Hepatocyte (in vitro differentiated cells): ENCODE measurements at regions not wholly inside any gene's neighbourhood (a gene's known extent, or its start where the extent isn't known, plus 50 kb on each side); places are given as distances from the start of the nearest gene placed in this dataset.

Experiments used
- DNase-seq: peaks from one replicate; pipeline ENCODE4 v3.0.0-alpha.2; 2016; ENCODE audit warnings: low spot score
- H2AFZ ChIP-seq: fragments of 200-600 bp; sonication (generic); 2 replicates; pipeline ENCODE4 v1.6.0; 2016; ENCODE audit warnings: antibody characterized with exemption, mild to moderate bottlenecking
- H3K27ac ChIP-seq: fragments of 200-600 bp; sonication (generic); 2 replicates; pipeline ENCODE4 v1.5.1; 2016; ENCODE audit warnings: mild to moderate bottlenecking
- H3K27me3 ChIP-seq: fragments of 200-600 bp; sonication (generic); 2 replicates; pipeline ENCODE4 v1.6.1; 2016
- H3K36me3 ChIP-seq: fragments of 200-600 bp; sonication (generic); replicated peaks from 2 replicates; pipeline ENCODE4 v1.5.1; 2016; ENCODE audit warnings: low read depth; ENCODE audit not compliant: insufficient read depth
- H3K4me1 ChIP-seq: fragments of 200-600 bp; sonication (generic); 2 replicates; pipeline ENCODE4 v1.5.1; 2016; ENCODE audit warnings: mild to moderate bottlenecking, moderate library complexity; ENCODE audit not compliant: insufficient read depth
- H3K4me2 ChIP-seq: fragments of 200-600 bp; sonication (generic); 2 replicates; pipeline ENCODE4 v1.6.0; 2016
- H3K4me3 ChIP-seq: fragments of 200-600 bp; sonication (generic); 2 replicates; pipeline ENCODE4 v1.5.1; 2016; ENCODE audit warnings: mild to moderate bottlenecking
- H3K79me2 ChIP-seq: fragments of 200-600 bp; sonication (generic); 2 replicates; pipeline ENCODE4 v1.6.0; 2017; ENCODE audit warnings: mild to moderate bottlenecking
- H3K9me2 ChIP-seq: fragments of 200-600 bp; sonication (generic); replicated peaks from 2 replicates; pipeline ENCODE4 v1.6.0; 2017; ENCODE audit warnings: mild to moderate bottlenecking; ENCODE audit not compliant: insufficient read depth
- H3K9me3 ChIP-seq: fragments of 200-600 bp; sonication (generic); 2 replicates; pipeline ENCODE4 v1.5.1; 2016; ENCODE audit warnings: low read depth, mild to moderate bottlenecking
- H4K20me1 ChIP-seq: fragments of 200-600 bp; sonication (generic); 2 replicates; pipeline ENCODE4 v1.6.0; 2016; ENCODE audit warnings: mild to moderate bottlenecking; ENCODE audit not compliant: insufficient read depth, poor library complexity, severe bottlenecking
- CTCF ChIP-seq: fragments of 200-600 bp; sonication (generic); IDR thresholded peaks from 2 replicates; pipeline ENCODE4 v1.5.1; 2016; ENCODE audit warnings: antibody characterized with exemption, mild to moderate bottlenecking; ENCODE audit not compliant: poor library complexity
- EZH2 ChIP-seq: fragments of 200-600 bp; sonication (generic); IDR thresholded peaks from 2 replicates; pipeline ENCODE4 v1.6.1; 2016; ENCODE audit warnings: antibody characterized with exemption, mild to moderate bottlenecking, borderline replicate concordance
- EZH2phosphoT487 ChIP-seq: fragments of 200-600 bp; sonication (generic); IDR thresholded peaks from one replicate; pipeline ENCODE4 v1.6.1; 2018; ENCODE audit warnings: antibody characterized with exemption, mild to moderate bottlenecking, low read depth, moderate library complexity; ENCODE audit not compliant: unreplicated experiment, severe bottlenecking
- WGBS: methylation state at CpG from one replicate; pipeline ENCODE4 v1.1.6; 2016; ENCODE audit warnings: low lambda C conversion rate; ENCODE audit errors: missing lambda C conversion rate; 5-methylcytosine and 5-hydroxymethylcytosine counted together

- no peaks in the 10 kb centered on the region for H3K9me3 ChIP-seq
- H3K36me3 ChIP-seq, result no peaks in the 10 kb centered on the region
- H2AFZ ChIP-seq, result no peak overlapping the region
- H3K4me2 ChIP-seq, result no peak overlapping the region
- no peaks in the 10 kb centered on the region for H4K20me1 ChIP-seq
- H3K27me3 ChIP-seq, result no peaks in the 10 kb centered on the region
- TF ChIP-seq CTCF, result no peak
- no peak for TF ChIP-seq EZH2
- TF ChIP-seq EZH2phosphoT487, result no peak
- H3K4me3 ChIP-seq, result no peak overlapping the region
- H3K79me2 ChIP-seq, result no peaks in the 10 kb centered on the region
- no peak for DNase-seq
- no peaks in the 10 kb centered on the region for H3K9me2 ChIP-seq
- 68% methylated on average over 1 of the region's 1 CpG for WGBS
- H3K4me1 ChIP-seq, result no peaks in the 10 kb centered on the region
- H3K27ac ChIP-seq, result no peak overlapping the region
Observed at GRCh38 chr17:6011206-6011605, 59.0 kb upstream of the WSCD1 start.

GRCh38 chr17:6018788-6019187 lies 51.4 kb upstream of the WSCD1 start:
- Histone ChIP-seq H3K79me2 (no peaks in the 10 kb centered on the region), H3K27me3 (no peaks in the 10 kb centered on the region), H3K9me2 (no peaks in the 10 kb centered on the region), H3K4me2 (no peak overlapping the region), H2AFZ (no peak overlapping the region), H3K4me1 (no peaks in the 10 kb centered on the region), H3K36me3 (no peaks in the 10 kb centered on the region), H3K9me3 (no peaks in the 10 kb centered on the region), H4K20me1 (no peaks in the 10 kb centered on the region), H3K27ac (no peak overlapping the region), H3K4me3 (no peak overlapping the region)
- no peak for DNase-seq
- WGBS, result 67% methylated on average over 1 of the region's 1 CpG
- TF ChIP-seq EZH2phosphoT487, result no peak
- TF ChIP-seq CTCF, result no peak
- TF ChIP-seq EZH2, result no peak

GRCh38 chr17:6019959-6020358 lies 50.2 kb upstream of the WSCD1 start:
- Histone ChIP-seq H3K27me3 (no peaks in the 10 kb centered on the region), H3K4me3 (no peak overlapping the region), H4K20me1 (no peaks in the 10 kb centered on the region), H3K9me3 (no peaks in the 10 kb centered on the region), H3K36me3 (no peaks in the 10 kb centered on the region), H3K9me2 (no peaks in the 10 kb centered on the region), H3K4me2 (no peak overlapping the region), H3K4me1 (no peaks in the 10 kb centered on the region), H2AFZ (no peak overlapping the region), H3K79me2 (no peaks in the 10 kb centered on the region), H3K27ac (no peak overlapping the region)
- WGBS, result 90% methylated on average over 6 of the region's 6 CpGs
- TF ChIP-seq CTCF, result no peak
- TF ChIP-seq EZH2phosphoT487, result no peak
- TF ChIP-seq EZH2, result no peak
- DNase-seq, result no peak

GRCh38 chr17:6020376-6021010 lies 49.7 kb upstream of the WSCD1 start:
- no peak for DNase-seq
- Histone ChIP-seq H4K20me1 (no peaks in the 10 kb centered on the region), H3K4me1 (no peaks in the 10 kb centered on the region), H3K4me2 (no peak overlapping the region), H3K9me3 (no peaks in the 10 kb centered on the region), H2AFZ (no peak overlapping the region), H3K9me2 (no peaks in the 10 kb centered on the region), H3K79me2 (no peaks in the 10 kb centered on the region), H3K27ac (no peak overlapping the region), H3K4me3 (no peak overlapping the region), H3K36me3 (no peaks in the 10 kb centered on the region), H3K27me3 (no peaks in the 10 kb centered on the region)
- WGBS, result 76% methylated on average over 3 of the region's 3 CpGs
- TF ChIP-seq CTCF, result no peak
- no peak for TF ChIP-seq EZH2phosphoT487
- TF ChIP-seq EZH2, result no peak
